ENCODE measurements at regions not wholly inside any gene's neighbourhood (a gene's known extent, or its start where the extent isn't known, plus 50 kb on each side); places are given as distances from the start of the nearest gene placed in this dataset.

DNA sequence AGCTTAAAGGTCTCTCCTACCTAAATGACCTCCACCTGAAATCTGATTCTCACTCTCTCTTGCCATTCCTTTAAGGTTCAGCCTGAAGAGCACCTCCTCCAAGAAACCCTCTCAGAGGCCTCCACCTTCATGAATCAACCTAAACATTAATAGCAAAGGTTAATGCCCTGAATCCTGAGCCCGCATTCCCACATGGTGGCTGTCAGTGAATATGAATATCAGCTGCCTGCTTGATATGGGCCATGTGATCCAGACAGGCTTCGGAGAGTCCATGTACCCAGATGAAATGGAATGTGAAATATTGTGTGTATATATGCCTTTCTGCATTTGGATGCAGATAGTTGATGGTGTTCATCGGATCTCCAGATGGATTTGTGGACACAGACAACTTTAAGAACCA lies 317.5 kb downstream of the TOX3 start:
- TF ChIP-seq, protein P1, sequence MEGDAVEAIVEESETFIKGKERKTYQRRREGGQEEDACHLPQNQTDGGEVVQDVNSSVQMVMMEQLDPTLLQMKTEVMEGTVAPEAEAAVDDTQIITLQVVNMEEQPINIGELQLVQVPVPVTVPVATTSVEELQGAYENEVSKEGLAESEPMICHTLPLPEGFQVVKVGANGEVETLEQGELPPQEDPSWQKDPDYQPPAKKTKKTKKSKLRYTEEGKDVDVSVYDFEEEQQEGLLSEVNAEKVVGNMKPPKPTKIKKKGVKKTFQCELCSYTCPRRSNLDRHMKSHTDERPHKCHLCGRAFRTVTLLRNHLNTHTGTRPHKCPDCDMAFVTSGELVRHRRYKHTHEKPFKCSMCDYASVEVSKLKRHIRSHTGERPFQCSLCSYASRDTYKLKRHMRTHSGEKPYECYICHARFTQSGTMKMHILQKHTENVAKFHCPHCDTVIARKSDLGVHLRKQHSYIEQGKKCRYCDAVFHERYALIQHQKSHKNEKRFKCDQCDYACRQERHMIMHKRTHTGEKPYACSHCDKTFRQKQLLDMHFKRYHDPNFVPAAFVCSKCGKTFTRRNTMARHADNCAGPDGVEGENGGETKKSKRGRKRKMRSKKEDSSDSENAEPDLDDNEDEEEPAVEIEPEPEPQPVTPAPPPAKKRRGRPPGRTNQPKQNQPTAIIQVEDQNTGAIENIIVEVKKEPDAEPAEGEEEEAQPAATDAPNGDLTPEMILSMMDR (IDR thresholded peaks at IDR 0.05; ENCODE audit: poor library complexity), result no peak
- TF ChIP-seq EZH2 (IDR thresholded peaks at IDR 0.05; ENCODE audit: borderline replicate concordance) (no peak), EZH2phosphoT487 (IDR thresholded peaks at IDR 0.05; ENCODE audit: low read depth, severe bottlenecking, unreplicated experiment) (no peak)
